Endodermal cell (in vitro differentiated cells): ENCODE measurements at regions not wholly inside any gene's neighbourhood (a gene's known extent, or its start where the extent isn't known, plus 50 kb on each side); places are given as distances from the start of the nearest gene placed in this dataset.

Experiments
- DNase-seq: peaks from one replicate; pipeline ENCODE4 v3.0.0-alpha.2; 2017
- H3K27ac ChIP-seq: 2 replicates; pipeline ENCODE4 v1.5.1; 2013; ENCODE audit warnings: mild to moderate bottlenecking, low read depth, low read length, moderate library complexity
- H3K27me3 ChIP-seq: 2 replicates; pipeline ENCODE4 v1.6.1; 2013; ENCODE audit warnings: mild to moderate bottlenecking, low read length, moderate library complexity; ENCODE audit not compliant: insufficient read depth, control insufficient read depth, poor library complexity, severe bottlenecking
- H3K36me3 ChIP-seq: 2 replicates; pipeline ENCODE4 v1.7.0; 2013; ENCODE audit warnings: mild to moderate bottlenecking, low read length, moderate library complexity; ENCODE audit not compliant: control insufficient read depth, insufficient read depth
- H3K4me1 ChIP-seq: one replicate; pipeline ENCODE4 v1.7.0; 2013; ENCODE audit warnings: low read length; ENCODE audit not compliant: control insufficient read depth, insufficient read depth
- H3K4me3 ChIP-seq: 2 replicates; pipeline ENCODE4 v1.5.1; 2013; ENCODE audit warnings: mild to moderate bottlenecking, low read length, moderate library complexity
- H3K9ac ChIP-seq: 2 replicates; pipeline ENCODE4 v1.6.1; 2013; ENCODE audit warnings: mild to moderate bottlenecking, low read length, moderate library complexity; ENCODE audit not compliant: poor library complexity, severe bottlenecking; ENCODE audit errors: extremely low read depth
- H3K9me3 ChIP-seq: 2 replicates; pipeline ENCODE4 v1.6.1; 2013; ENCODE audit warnings: mild to moderate bottlenecking, low read length, moderate library complexity; ENCODE audit not compliant: control insufficient read depth
- H3K27ac Mint-ChIP-seq: 2 replicates; pipeline ENCODE4 v1.8.0; 2020; ENCODE audit warnings: mixed read lengths
- H3K27me3 Mint-ChIP-seq: 2 replicates; pipeline ENCODE4 v1.8.0; 2021; ENCODE audit warnings: mild to moderate bottlenecking, mixed read lengths; ENCODE audit not compliant: insufficient read depth
- H3K36me3 Mint-ChIP-seq: 2 replicates; pipeline ENCODE4 v1.8.0; 2020; ENCODE audit warnings: low read depth, mixed read lengths
- H3K4me1 Mint-ChIP-seq: 2 replicates; pipeline ENCODE4 v1.8.0; 2020; ENCODE audit warnings: mixed read lengths
- H3K4me3 Mint-ChIP-seq: 2 replicates; pipeline ENCODE4 v1.8.0; 2020; ENCODE audit warnings: mild to moderate bottlenecking, moderate library complexity, mixed read lengths
- H3K9me3 Mint-ChIP-seq: 2 replicates; pipeline ENCODE4 v1.8.0; 2020; ENCODE audit warnings: mild to moderate bottlenecking, mixed read lengths
- CTCF ChIP-seq: fragments of 200-600 bp; sonication (generic); conservative IDR thresholded peaks from 2 replicates; pipeline ENCODE4 v1.5.0; 2021; ENCODE audit warnings: antibody characterized with exemption, mild to moderate bottlenecking
- WGBS, 2 experiments: methylation state at CpG; one replicate each; pipeline versions ENCODE4 v1.1.5 to v1.1.7; 2013; ENCODE audit warnings: missing lambda C conversion rate in 2 of 2, mixed read lengths in 1 of 2; ENCODE audit not compliant: insufficient coverage in 1 of 2, insufficient read length in 1 of 2; 5-methylcytosine and 5-hydroxymethylcytosine counted together

- Histone ChIP-seq H3K27ac (no peak overlapping the region), H3K4me1 (no peaks in the 10 kb centered on the region), H3K9me3 (no peaks in the 10 kb centered on the region), H3K27me3 (no peaks in the 10 kb centered on the region), H3K36me3 (no peaks in the 10 kb centered on the region), H3K9ac (no peak overlapping the region), H3K4me3 (no peak overlapping the region)
- Mint-ChIP-seq H3K36me3 (no peaks in the 10 kb centered on the region), H3K27ac (no peak overlapping the region), H3K4me1 (peaks cover 5% of the 10 kb centered on the region), H3K9me3 (no peaks in the 10 kb centered on the region), H3K27me3 (no peaks in the 10 kb centered on the region), H3K4me3 (no peak overlapping the region)
- no peak for DNase-seq
- WGBS, 2 experiments, result 88% methylated on average over 2 of the region's 2 CpGs; no CpG with 5 or more reads in 1 of the 2 experiments
- no peak for TF ChIP-seq CTCF
Measured at GRCh38 chr5:159490507-159490906, 160.2 kb upstream of the IL12B start.

DNA sequence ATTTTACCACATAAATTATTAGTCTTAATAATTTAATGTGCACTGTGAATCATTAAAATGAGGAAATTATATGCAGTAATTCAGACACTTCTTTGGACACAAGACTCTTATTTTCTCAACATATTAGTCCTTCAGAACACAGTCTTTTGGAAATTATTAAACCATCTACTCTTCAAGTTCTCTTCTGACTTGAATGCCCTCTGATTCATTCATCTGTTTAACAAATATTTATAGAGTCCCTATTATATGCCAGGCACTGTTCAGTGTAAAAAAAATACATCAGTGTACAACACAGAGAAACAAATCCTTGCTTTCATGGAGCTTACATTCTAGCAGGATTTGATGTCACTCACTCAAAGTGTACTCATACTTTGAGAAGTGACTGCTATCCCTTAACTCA, 163.4 kb upstream of the IL12B start:
- no peaks in the 10 kb centered on the region for H3K9me3 ChIP-seq
- no peaks in the 10 kb centered on the region for H3K27me3 Mint-ChIP-seq
- no peaks in the 10 kb centered on the region for H3K4me1 ChIP-seq
- no peaks in the 10 kb centered on the region for H3K27me3 ChIP-seq
- H3K4me1 Mint-ChIP-seq, result peaks cover 11% of the 10 kb centered on the region
- no peak for TF ChIP-seq CTCF
- H3K27ac Mint-ChIP-seq, result no peak overlapping the region
- H3K9ac ChIP-seq, result no peak overlapping the region
- H3K36me3 ChIP-seq, result no peaks in the 10 kb centered on the region
- no peaks in the 10 kb centered on the region for H3K36me3 Mint-ChIP-seq
- no peaks in the 10 kb centered on the region for H3K9me3 Mint-ChIP-seq
- H3K27ac ChIP-seq, result no peak overlapping the region
- H3K4me3 Mint-ChIP-seq, result no peak overlapping the region
- H3K4me3 ChIP-seq, result no peak overlapping the region
- DNase-seq, result no peak

GRCh38 chr5:159496773-159497172, 166.5 kb upstream of the IL12B start:
- Mint-ChIP-seq H3K27ac (no peak overlapping the region), H3K4me1 (peaks cover 11% of the 10 kb centered on the region), H3K27me3 (no peaks in the 10 kb centered on the region), H3K9me3 (peaks cover 3% of the 10 kb centered on the region), H3K4me3 (no peak overlapping the region), H3K36me3 (peaks cover 2% of the 10 kb centered on the region)
- H3K4me1 ChIP-seq, result no peaks in the 10 kb centered on the region
- H3K4me3 ChIP-seq, result no peak overlapping the region
- H3K9ac ChIP-seq, result no peak overlapping the region
- no peak for DNase-seq
- H3K27me3 ChIP-seq, result no peaks in the 10 kb centered on the region
- H3K9me3 ChIP-seq, result no peaks in the 10 kb centered on the region
- H3K27ac ChIP-seq, result no peak overlapping the region
- WGBS, 2 experiments, result 84 to 87% methylated on average over 7 of the region's 7 CpGs
- H3K36me3 ChIP-seq, result no peaks in the 10 kb centered on the region
- TF ChIP-seq CTCF, result no peak
